WI38 (cell line): ENCODE measurements at regions not wholly inside any gene's neighbourhood (a gene's known extent, or its start where the extent isn't known, plus 50 kb on each side); places are given as distances from the start of the nearest gene placed in this dataset.

ENCODE experiments used
- H3K4me3 ChIP-seq: 2 replicates; pipeline ENCODE4 v1.5.1; 2011; ENCODE audit warnings: low read depth, mild to moderate bottlenecking, control low read depth, low read length
- TF ChIP-seq, protein P1 (sequence below): IDR thresholded peaks from 2 replicates; pipeline ENCODE4 v1.5.1; 2012; ENCODE audit warnings: low read depth, mild to moderate bottlenecking, control low read depth, low read length

DNA sequence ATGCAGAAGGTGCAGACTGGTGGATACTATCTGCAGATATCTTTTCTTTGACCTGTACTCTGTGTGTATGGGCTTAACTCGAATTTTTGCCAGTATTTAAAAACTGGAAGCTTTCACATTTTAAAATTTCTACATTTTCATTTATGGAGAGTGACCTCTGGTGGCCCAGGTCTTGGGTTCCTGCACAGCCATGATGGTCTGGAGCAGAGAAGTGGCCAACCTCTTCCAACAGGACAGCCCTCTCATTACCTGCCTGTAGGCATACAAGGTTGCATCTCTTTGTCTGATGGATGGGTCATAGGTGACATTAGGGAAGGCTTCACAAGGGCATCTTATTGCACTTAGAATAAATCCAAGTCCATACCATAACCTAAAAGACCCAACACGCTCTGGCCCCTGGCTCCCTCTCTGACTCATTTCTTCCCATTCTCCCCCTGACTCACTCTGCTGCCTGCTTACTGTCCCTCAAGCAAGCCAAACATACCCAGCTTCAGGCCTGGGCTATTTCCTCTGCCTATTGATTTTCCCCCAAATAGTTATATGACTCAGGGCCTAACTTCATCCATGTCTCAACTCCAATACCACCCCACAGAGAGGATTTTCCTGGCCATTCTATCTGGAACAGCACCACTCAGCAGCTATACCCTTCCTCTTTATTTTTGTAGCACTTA lies 113.3 kb upstream of the SLC1A3 start:
- H3K4me3 ChIP-seq, result no peak overlapping the region
- TF ChIP-seq, protein P1, sequence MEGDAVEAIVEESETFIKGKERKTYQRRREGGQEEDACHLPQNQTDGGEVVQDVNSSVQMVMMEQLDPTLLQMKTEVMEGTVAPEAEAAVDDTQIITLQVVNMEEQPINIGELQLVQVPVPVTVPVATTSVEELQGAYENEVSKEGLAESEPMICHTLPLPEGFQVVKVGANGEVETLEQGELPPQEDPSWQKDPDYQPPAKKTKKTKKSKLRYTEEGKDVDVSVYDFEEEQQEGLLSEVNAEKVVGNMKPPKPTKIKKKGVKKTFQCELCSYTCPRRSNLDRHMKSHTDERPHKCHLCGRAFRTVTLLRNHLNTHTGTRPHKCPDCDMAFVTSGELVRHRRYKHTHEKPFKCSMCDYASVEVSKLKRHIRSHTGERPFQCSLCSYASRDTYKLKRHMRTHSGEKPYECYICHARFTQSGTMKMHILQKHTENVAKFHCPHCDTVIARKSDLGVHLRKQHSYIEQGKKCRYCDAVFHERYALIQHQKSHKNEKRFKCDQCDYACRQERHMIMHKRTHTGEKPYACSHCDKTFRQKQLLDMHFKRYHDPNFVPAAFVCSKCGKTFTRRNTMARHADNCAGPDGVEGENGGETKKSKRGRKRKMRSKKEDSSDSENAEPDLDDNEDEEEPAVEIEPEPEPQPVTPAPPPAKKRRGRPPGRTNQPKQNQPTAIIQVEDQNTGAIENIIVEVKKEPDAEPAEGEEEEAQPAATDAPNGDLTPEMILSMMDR, result no peak

DNA sequence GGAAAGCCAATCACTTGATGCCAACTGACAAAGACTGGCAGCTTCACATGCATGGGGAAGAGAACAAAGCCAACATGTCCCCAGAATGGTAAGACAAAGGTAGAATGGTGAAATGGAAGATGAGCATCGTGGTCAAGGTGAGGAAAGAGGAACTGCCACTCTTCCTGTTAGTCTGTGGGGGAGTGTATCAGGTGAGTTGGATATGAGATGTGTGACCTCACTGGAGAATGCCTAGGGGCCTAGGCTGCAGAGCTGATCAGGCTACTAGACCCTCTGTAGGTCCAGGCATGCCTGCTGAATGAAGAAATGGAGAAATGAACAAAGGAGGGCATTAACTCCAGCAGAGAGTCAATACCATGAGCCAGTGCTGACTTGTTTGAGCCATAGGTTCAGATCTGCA lies 112.4 kb upstream of the SLC1A3 start:
- TF ChIP-seq, protein P1, result no peak
- no peak overlapping the region for H3K4me3 ChIP-seq

DNA sequence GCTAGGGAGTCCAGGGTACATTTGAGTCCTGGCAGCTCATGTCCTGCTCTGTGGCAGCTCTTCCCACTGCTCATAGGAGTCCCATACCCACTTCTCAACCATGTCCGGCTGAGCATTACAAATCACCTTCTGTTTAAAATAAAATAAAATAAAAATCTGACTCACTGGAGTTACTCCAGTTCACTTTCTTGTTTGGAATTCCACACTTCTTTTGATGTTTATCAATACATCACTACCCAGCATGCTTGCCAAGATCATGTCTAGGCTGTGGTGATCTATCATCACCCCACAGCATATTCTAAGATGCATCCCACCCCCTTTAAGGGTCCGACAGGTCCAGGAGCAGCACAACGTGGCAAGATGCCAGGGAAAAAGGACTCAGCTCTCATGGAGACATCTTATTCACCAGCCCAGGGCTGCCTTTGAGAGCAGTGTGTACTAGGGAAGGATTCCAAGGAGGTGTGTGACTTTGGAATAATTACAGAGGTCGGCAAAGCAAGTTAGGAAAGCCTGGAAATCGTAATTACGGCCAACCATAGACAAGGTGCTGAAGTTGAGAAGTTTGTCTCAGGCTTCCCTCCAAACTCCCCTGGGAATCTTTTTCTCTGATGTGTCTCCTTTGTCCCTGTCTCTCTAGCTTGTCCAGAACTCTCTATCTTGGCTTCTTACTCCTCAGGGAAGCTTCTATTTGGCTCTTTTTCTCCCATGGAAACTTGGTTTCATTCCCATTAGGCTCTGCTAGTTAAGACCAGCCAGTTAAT lies 111.4 kb upstream of the SLC1A3 start:
- TF ChIP-seq, protein P1, result no peak
- H3K4me3 ChIP-seq, result no peak overlapping the region

DNA sequence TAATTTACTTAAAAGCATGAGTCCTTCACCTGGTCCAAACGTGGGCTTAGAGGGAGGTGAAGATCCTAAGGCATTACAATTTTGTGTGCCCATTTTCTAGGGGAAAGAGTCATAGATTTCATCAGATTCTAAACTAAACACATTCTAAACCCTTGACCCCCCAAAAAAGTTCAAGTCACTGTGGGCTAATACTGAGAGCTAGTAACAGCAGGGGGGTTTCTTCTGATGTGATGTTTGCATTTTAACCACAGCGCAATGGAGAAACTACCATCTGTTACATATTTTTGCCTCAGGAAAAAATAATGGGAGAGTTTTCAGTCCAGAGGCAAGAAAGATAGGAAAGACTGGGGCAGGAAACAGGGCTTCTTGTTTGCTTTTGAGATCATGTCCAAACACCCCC lies 110.8 kb upstream of the SLC1A3 start:
- no peak overlapping the region for H3K4me3 ChIP-seq
- TF ChIP-seq, protein P1, result no peak

DNA sequence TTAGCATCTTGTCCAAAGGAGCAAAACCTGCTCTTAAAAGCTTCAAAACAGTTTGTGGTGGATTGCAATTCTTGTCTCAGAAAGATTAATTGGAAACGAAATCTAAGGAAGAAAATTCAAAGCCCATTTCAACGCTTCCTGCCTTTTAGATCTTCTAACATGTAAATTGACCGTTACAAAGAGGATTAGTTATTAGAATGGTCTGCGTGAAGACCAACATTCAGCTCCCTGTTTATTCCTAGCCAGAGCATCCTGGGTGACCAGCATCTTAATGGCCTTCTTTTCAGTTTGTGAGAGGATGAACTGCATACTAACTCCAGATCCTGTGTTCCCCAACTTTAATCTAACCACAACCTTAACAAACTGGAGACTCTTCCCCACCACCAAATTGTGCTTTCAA lies 109.9 kb upstream of the SLC1A3 start:
- TF ChIP-seq, protein P1, result no peak
- H3K4me3 ChIP-seq, result no peak overlapping the region

DNA sequence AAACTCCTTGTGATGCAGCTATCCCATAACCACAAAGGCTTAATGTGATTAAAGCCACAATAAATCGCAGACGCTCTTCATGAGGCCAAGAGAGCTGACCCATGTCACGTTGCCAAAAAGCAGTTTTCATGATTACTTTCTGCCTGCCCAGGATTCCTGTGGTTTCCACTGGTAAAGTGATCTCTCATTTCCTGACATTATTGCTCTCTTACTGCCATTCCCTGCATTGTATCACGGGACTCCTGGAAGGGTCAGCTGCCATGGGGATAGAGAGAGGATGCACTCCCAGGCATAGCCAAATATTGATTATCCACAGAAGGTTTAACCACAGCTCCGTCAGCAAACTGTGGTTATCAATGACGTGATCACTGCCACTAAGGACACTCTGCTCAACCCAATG lies 103.8 kb upstream of the SLC1A3 start:
- TF ChIP-seq, protein P1, result no peak
- no peak overlapping the region for H3K4me3 ChIP-seq

DNA sequence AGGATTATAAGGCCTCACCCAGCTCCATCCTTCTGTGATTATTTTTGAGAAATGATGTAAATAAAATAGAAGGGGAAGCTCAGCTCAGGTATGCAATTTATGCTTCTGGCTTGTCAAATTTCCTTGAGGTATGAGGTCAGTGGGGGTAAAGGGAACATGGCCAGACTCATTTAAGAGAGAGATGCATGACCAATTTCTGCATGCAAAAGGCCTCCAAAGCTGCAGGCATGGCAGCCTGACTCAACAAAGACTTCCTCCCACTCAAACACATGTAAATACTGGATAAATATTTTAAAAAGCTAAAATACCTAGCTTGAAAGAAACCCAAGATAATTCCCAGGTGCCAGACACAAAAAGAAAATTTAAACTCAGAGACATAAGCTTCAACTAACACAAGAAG lies 101.4 kb upstream of the SLC1A3 start:
- H3K4me3 ChIP-seq, result no peak overlapping the region
- TF ChIP-seq, protein P1, result no peak
